Neural progenitor cell (in vitro differentiated cells): ENCODE measurements at regions not wholly inside any gene's neighbourhood (a gene's known extent, or its start where the extent isn't known, plus 50 kb on each side); places are given as distances from the start of the nearest gene placed in this dataset.

Experiments
- CTCF ChIP-seq: fragments of 200-600 bp; sonication (generic); IDR thresholded peaks from 2 replicates; pipeline ENCODE4 v1.5.1; 2017; ENCODE audit warnings: antibody characterized with exemption, mild to moderate bottlenecking
- EZH2 ChIP-seq: fragments of 200-600 bp; sonication (generic); IDR thresholded peaks from 2 replicates; pipeline ENCODE4 v1.6.1; 2017; ENCODE audit warnings: antibody characterized with exemption, mild to moderate bottlenecking, moderate library complexity
- EZH2phosphoT487 ChIP-seq: fragments of 200-600 bp; sonication (generic); IDR thresholded peaks from 2 replicates; pipeline ENCODE4 v1.6.1; 2017; ENCODE audit warnings: antibody characterized with exemption

- TF ChIP-seq CTCF: no peak
- TF ChIP-seq EZH2: no peak
- TF ChIP-seq EZH2phosphoT487: no peak
These were observed 216.2 kb downstream of the AUH start for GRCh38 chr9:91145496-91145895.
